ENCODE measurements at regions not wholly inside any gene's neighbourhood (a gene's known extent, or its start where the extent isn't known, plus 50 kb on each side); places are given as distances from the start of the nearest gene placed in this dataset.

DNA sequence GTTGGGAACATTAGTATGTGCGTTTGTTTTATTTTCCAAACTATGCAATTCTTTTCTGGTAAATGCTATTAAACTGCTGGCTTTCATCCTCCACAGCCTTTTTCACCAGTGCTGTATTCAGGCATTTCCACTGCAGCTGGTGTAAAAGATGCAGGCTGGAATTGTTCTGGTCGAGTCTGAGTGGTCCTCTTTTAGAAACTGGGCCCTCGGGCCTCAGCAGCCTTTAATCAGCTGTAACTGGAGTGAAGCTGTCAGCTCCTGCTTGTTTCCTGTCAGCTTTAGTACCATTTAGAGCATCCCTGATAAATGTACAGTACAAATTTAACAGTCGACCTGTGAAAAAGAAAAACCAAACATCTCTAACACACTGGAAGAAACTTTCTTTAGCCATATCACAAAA, 979.6 kb downstream of the TFAP2A start (continued):
- TF ChIP-seq ISL2 (CRISPR knock-in tag; IDR thresholded peaks at IDR 0.05) (no peak), ATM (IDR thresholded peaks at IDR 0.05; ENCODE audit: borderline replicate concordance) (no peak), NFE2L1 (CRISPR knock-in tag; IDR thresholded peaks at IDR 0.05; ENCODE audit: borderline replicate concordance) (no peak), HOXA3 (CRISPR knock-in tag; IDR thresholded peaks at IDR 0.05) (no peak), ZKSCAN5 (CRISPR knock-in tag; IDR thresholded peaks at IDR 0.05) (no peak), ZFP1 (CRISPR knock-in tag; IDR thresholded peaks at IDR 0.05) (no peak), SP4 (CRISPR knock-in tag; IDR thresholded peaks at IDR 0.05) (no peak)
- TF ChIP-seq, protein P1, sequence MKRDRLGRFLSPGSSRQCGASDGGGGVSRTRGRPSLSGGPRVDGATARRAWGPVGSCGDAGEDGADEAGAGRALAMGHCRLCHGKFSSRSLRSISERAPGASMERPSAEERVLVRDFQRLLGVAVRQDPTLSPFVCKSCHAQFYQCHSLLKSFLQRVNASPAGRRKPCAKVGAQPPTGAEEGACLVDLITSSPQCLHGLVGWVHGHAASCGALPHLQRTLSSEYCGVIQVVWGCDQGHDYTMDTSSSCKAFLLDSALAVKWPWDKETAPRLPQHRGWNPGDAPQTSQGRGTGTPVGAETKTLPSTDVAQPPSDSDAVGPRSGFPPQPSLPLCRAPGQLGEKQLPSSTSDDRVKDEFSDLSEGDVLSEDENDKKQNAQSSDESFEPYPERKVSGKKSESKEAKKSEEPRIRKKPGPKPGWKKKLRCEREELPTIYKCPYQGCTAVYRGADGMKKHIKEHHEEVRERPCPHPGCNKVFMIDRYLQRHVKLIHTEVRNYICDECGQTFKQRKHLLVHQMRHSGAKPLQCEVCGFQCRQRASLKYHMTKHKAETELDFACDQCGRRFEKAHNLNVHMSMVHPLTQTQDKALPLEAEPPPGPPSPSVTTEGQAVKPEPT (CRISPR knock-in tag; IDR thresholded peaks at IDR 0.05; ENCODE audit: low read depth), result no peak

DNA sequence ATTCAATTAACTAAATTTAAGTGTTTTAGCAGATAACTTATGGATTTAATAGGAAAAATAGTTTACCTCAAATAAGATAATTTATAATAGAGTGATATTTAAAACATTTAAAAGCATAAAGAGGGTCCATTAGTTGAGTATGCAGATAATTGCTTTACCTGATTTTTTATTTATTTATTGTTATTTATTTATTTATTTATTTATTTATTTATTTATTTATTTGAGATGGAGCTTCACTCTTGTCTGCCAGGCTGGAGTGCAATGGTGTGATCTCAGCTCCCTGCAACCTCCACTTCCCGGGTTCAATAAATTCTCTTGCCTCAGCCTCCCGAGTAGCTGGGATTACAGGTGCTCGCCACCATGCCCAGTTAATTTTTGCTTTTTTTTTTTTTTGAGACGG, 982.9 kb downstream of the TFAP2A start:
- no peaks in the 10 kb centered on the region for H3K36me3 ChIP-seq (replicated peaks in 1 of 2; ENCODE audit: control insufficient read depth in 1 of 2, insufficient read depth in 2 of 2, low read length in 2 of 2)
- ChIA-PET POLR2A (no interaction called here), CTCF (ENCODE audit: low intra/inter-chr PET ratio, low total read pairs) (no interaction called here)
- intact Hi-C loops (cut with micrococcal nuclease; ENCODE audit: unreplicated experiment) (no loop called here), in situ Hi-C loops (cut with HindIII; ENCODE audit: extremely low pct_ligation_motif_present, low pct_unique_long_range_greater_than_20kb) (no loop called here)
- H3K9me3 ChIP-seq (ENCODE audit: low read length), result peaks cover 77% of the 10 kb centered on the region
- no peak overlapping the region for H3K9ac ChIP-seq (ENCODE audit: insufficient read depth, low read depth, low read length)
- H3K79me2 ChIP-seq (ENCODE audit: insufficient read depth, low read length), result no peaks in the 10 kb centered on the region
- no peaks in the 10 kb centered on the region for H3K27me3 ChIP-seq (ENCODE audit: control insufficient read depth in 1 of 2, insufficient read depth in 2 of 2, low read length in 2 of 2)
- no peak overlapping the region for H3K27ac ChIP-seq (ENCODE audit: extremely low read length, insufficient read depth, low read length)
- 26% methylated on average over 4 of the region's 4 CpGs for WGBS (ENCODE audit: low lambda C conversion rate)
- H3K4me1 ChIP-seq (ENCODE audit: insufficient read depth, low read length), result no peaks in the 10 kb centered on the region
- FAIRE-seq, result no peak
- H2AFZ ChIP-seq (ENCODE audit: low read length), result no peak overlapping the region
- no peak overlapping the region for H3K4me3 ChIP-seq (replicated peaks in 1 of 3; ENCODE audit: insufficient read depth in 1 of 3, low read depth in 2 of 3, low read length in 3 of 3)
- H3K4me2 ChIP-seq (ENCODE audit: low read depth, low read length), result no peak overlapping the region
- DNase-seq (ENCODE audit: low spot score), result no peak
- no peak for ATAC-seq
- BruUV-seq (replicated peaks), result no TSS peak
- TF ChIP-seq THYN1 (CRISPR knock-in tag; IDR thresholded peaks at IDR 0.05; ENCODE audit: borderline replicate concordance, low read depth) (no peak), CREB1 (IDR thresholded peaks at IDR 0.05) (no peak), CREB1 (CRISPR knock-in tag; IDR thresholded peaks at IDR 0.05) (no peak), AGO1 (IDR thresholded peaks at IDR 0.05; ENCODE audit: low read depth, low read length, poor library complexity, severe bottlenecking) (no peak), SMYD3 (CRISPR knock-in tag; IDR thresholded peaks at IDR 0.05) (no peak), EZH2 (conservative IDR thresholded peaks at IDR 0.05; ENCODE audit: low read depth, low read length) (no peak), RELA (CRISPR knock-in tag; IDR thresholded peaks at IDR 0.05) (no peak)
- TF ChIP-seq, protein P2, sequence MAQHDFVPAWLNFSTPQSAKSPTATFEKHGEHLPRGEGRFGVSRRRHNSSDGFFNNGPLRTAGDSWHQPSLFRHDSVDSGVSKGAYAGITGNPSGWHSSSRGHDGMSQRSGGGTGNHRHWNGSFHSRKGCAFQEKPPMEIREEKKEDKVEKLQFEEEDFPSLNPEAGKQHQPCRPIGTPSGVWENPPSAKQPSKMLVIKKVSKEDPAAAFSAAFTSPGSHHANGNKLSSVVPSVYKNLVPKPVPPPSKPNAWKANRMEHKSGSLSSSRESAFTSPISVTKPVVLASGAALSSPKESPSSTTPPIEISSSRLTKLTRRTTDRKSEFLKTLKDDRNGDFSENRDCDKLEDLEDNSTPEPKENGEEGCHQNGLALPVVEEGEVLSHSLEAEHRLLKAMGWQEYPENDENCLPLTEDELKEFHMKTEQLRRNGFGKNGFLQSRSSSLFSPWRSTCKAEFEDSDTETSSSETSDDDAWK (CRISPR knock-in tag; IDR thresholded peaks at IDR 0.05), result no peak
- TF ChIP-seq, protein P3, sequence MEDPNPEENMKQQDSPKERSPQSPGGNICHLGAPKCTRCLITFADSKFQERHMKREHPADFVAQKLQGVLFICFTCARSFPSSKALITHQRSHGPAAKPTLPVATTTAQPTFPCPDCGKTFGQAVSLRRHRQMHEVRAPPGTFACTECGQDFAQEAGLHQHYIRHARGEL (CRISPR knock-in tag; IDR thresholded peaks at IDR 0.05), result no peak
- TF ChIP-seq, protein P4, sequence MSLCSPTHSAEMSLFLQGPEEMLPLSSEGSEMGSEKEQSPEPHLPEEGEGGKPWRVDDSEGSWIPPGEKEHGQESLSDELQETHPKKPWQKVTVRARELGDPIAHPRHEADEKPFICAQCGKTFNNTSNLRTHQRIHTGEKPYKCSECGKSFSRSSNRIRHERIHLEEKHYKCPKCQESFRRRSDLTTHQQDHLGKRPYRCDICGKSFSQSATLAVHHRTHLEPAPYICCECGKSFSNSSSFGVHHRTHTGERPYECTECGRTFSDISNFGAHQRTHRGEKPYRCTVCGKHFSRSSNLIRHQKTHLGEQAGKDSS (CRISPR knock-in tag; IDR thresholded peaks at IDR 0.05; ENCODE audit: borderline replicate concordance, low read depth), result no peak
- H4K20me1 ChIP-seq (ENCODE audit: insufficient read depth, low read length), result no peaks in the 10 kb centered on the region

Data from HepG2 (cell line).